ENCODE measurements at regions not wholly inside any gene's neighbourhood (a gene's known extent, or its start where the extent isn't known, plus 50 kb on each side); places are given as distances from the start of the nearest gene placed in this dataset.

DNA sequence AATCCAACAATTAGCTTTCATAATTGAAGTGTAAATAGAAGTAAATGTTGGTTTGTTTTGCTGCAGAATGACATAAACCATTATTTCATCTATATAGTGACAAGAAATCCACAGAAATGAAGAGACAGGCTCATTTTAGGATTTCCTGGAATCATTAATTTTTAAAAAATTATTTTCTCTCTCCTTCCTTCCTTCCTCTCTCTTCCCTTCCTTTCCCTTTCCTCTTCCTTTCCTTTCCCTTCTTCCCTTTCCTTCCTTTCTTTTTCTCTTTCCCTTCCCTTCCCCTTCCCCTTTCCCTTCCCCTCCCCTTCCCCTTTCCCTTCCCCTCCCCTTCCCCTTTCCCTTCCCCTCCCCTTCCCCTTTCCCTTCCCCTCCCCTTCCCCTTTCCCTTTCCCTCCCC lies 51.2 kb upstream of the KMT2C start:
- no peak for DNase-seq (ENCODE audit: low read depth)
- TF ChIP-seq, protein P1, sequence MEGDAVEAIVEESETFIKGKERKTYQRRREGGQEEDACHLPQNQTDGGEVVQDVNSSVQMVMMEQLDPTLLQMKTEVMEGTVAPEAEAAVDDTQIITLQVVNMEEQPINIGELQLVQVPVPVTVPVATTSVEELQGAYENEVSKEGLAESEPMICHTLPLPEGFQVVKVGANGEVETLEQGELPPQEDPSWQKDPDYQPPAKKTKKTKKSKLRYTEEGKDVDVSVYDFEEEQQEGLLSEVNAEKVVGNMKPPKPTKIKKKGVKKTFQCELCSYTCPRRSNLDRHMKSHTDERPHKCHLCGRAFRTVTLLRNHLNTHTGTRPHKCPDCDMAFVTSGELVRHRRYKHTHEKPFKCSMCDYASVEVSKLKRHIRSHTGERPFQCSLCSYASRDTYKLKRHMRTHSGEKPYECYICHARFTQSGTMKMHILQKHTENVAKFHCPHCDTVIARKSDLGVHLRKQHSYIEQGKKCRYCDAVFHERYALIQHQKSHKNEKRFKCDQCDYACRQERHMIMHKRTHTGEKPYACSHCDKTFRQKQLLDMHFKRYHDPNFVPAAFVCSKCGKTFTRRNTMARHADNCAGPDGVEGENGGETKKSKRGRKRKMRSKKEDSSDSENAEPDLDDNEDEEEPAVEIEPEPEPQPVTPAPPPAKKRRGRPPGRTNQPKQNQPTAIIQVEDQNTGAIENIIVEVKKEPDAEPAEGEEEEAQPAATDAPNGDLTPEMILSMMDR (IDR thresholded peaks at IDR 0.05; ENCODE audit: insufficient read depth, low read depth, low read length, missing control alignments) = no peak
- H3K4me3 ChIP-seq (ENCODE audit: low read depth, low read length) = no peak overlapping the region

DNA sequence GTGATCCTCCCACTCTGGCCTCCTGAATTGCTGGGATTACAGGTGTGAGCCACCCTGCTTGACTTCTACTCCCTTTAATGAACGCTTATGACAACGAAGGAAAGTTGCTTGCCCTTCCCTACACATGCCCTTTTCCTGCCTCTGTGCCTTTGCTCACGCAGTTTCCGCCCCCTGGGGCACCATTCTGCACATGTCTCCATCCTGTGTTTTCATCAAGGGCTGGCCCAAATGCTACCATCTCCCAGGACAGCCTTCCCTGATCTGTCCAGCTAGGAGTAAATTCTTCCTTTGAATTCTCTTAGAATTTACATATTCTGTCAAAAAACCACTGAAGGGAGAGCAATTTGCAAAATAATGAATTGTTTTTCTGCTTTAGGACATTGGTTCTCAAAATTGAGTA lies 50.0 kb upstream of the KMT2C start:
- H3K4me3 ChIP-seq (ENCODE audit: low read depth, low read length) = no peak overlapping the region
- no peak for DNase-seq (ENCODE audit: low read depth)
- TF ChIP-seq, protein P1 (IDR thresholded peaks at IDR 0.05; ENCODE audit: insufficient read depth, low read depth, low read length, missing control alignments) = no peak
